ENCODE measurements at regions not wholly inside any gene's neighbourhood (a gene's known extent, or its start where the extent isn't known, plus 50 kb on each side); places are given as distances from the start of the nearest gene placed in this dataset.

GRCh38 chr9:117490199-117490598 lies 75.3 kb upstream of the ASTN2 start:
- no peak for DNase-seq (ENCODE audit: low read depth in 4 of 4, low spot score in 2 of 4)

DNA sequence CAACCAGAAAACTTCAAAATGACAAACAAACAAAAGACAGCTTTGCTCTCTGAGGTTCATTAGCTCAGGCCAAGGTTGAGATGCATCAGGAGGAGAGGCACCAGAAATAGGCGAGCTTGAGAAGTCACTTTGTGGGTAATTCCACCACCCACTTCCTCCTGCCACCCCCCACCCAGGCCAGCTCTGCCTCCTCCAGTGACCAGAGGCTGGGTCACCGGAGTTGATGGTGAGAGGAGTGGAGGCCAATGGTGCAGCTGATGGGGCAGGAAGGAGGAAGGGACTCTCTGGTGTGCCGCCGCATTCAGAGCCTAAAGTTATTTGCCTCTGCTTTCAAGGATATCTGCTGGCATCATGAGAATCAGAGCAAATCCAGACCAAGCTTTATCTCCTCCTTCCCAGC lies 73.8 kb upstream of the ASTN2 start:
- DNase-seq (ENCODE audit: low read depth in 4 of 4, low spot score in 2 of 4): no peak

DNA sequence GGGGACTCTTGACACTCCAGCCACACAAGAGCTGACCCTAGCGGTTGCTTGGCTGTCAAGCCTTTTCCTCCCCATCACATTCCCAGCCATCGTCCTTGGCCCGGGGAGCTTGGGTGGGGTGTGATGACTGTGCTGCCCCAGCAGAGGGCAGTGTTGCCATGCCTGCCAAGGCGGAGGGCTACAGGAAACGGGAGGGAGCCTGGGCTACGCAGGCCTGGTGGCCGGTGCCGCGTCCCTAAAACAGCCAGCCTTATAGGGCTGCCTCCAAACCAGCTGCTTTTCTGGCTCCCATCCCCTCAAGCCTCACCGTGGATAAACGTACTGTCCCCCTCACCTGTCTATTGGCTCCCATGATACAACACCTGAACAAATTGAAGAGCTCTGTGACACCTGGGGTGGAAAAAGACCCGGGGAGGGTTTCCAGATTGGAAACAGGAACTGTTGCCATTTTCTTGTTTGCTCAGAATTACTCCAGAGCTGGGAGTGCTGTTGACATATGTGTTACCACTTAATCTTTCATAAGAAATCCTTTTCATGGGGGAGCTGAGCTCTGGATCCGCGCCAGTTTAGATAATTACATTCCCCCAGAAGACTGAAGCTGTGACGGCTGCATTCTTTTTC lies 72.8 kb upstream of the ASTN2 start:
- peak; percentile 21 to 62 (median 54) for DNase-seq (ENCODE audit: low read depth in 4 of 4, low spot score in 2 of 4)

DNA sequence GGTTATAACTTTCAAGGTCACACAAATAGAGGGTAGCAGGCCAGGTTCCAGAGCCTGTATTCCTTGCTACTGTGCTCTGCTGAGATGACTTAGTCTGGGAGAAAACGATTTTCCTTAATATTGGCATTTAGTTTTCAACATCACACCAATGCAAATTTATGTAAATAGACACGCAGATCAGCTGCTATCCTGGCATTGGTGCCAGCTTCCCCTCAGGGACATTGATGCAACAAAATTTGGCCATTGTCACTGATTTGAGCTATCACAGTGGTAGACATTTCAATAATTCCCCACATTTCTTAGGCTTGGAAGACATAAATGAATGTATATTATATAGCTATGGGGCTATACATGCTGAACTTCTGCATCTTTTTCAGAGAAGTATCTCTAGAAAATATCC lies 71.6 kb upstream of the ASTN2 start:
- DNase-seq (ENCODE audit: low read depth in 4 of 4, low spot score in 2 of 4): no peak

DNA sequence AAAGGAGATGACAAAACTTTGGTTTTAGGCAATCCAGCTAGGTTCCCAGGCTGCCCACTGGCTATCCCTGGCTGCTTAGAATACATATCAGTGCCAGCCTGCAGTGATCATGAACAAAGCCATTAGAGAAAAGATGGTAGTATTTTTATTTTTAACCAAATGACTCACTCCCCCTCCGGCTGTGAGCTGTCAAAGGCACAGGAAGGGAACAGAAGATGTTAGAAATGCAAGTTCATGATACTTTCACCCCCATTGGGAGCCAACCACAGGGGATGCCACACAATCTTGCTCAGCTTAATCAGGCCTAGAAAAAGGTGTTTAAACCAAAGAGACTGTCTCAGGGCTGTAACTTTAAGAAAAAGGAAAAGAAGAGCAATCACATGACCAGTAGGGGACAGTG lies 70.3 kb upstream of the ASTN2 start:
- DNase-seq (ENCODE audit: low read depth in 4 of 4, low spot score in 2 of 4): no peak

GRCh38 chr9:117480729-117481128 lies 65.9 kb upstream of the ASTN2 start:
- DNase-seq (ENCODE audit: low read depth in 4 of 4, low spot score in 2 of 4): no peak

- no peak for DNase-seq (ENCODE audit: low read depth in 4 of 4, low spot score in 2 of 4)
Measured at GRCh38 chr9:117480253-117480652, 65.4 kb upstream of the ASTN2 start.

- no peak for DNase-seq (ENCODE audit: low read depth in 4 of 4, low spot score in 2 of 4)
Measured at GRCh38 chr9:117473293-117473692, 58.4 kb upstream of the ASTN2 start.

DNA sequence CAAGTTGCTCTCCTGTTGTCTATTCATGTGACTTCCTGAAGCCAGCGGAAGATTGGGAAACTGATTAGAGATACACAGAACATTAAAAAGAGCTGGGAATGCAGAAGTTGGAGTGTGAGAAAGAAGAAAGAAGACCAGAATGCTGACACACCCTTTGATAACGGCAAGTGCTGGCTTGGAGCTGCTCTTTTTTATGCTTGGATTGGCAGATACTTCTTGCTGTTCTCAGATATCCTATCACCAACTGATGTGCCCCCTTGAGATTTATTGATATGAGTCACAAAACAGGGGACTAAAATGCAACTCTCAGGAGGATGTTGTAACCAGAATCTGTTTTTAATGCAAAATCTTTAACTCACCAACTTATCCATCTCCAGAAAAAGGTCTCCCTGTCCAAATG lies 56.0 kb upstream of the ASTN2 start:
- DNase-seq (ENCODE audit: low read depth in 4 of 4, low spot score in 2 of 4): no peak

DNA sequence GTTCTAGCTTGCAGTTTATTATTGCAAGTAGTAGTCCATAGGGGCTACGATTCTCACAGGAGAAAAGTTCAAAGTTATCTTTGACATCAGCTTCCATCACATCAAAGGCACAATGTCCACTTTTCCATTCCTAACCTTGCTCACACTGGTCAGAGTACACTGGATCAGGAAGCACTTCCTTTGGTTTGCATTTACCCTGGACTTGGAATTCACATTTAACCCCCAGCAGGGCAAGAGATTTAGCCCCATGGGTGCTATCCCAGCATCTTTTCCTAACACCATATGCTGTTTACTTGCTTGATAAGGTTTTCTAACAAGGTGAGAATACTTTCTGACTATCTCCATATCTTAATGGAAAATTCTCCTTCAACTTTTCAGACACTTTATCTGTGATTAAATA lies 55.6 kb upstream of the ASTN2 start:
- no peak for DNase-seq (ENCODE audit: low read depth in 4 of 4, low spot score in 2 of 4)

DNA sequence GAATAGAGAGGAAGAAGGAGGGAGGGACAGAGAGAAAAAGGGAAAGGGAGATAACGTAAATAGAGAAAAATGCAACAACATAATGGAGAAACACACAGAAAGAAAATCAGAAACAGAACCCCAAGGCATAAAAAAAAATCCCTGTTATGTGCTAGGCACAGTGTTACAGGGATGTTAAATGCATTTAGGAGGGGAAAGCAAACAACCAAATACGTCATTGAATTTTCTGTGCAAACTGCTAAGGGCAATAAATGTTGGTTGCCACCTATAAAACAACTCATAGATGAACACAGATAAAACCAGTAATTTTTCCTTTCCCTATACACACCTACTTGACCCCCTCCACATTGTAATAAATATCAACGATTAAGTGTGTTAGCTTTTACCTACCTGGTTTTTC lies 51.3 kb upstream of the ASTN2 start:
- no peak for DNase-seq (ENCODE audit: low read depth in 4 of 4, low spot score in 2 of 4)

- DNase-seq (ENCODE audit: low read depth in 4 of 4, low spot score in 2 of 4): no peak
Measured at GRCh38 chr9:117465706-117466105, 50.8 kb upstream of the ASTN2 start.

- no peak for DNase-seq (ENCODE audit: low read depth in 4 of 4, low spot score in 2 of 4)
Measured at GRCh38 chr9:117464941-117465616, 50.2 kb upstream of the ASTN2 start.

Data from left renal cortex interstitium (tissue), 4 donors.